Thyroid gland (tissue), 4 donors: ENCODE measurements at regions not wholly inside any gene's neighbourhood (a gene's known extent, or its start where the extent isn't known, plus 50 kb on each side); places are given as distances from the start of the nearest gene placed in this dataset.
"Not testable (repeated sequence)": the region's sequence is repeated elsewhere in the genome, so short reads cannot be mapped to it uniquely, and the experiment has no call there.

Experiments used
- DNase-seq, 2 donors: peaks; one replicate each; pipeline ENCODE4 v3.0.0-alpha.2; 2019
- H3K27ac ChIP-seq, 3 donors: fragments of 200-600 bp; sonication (generic); 1 replicate in 2 of 3; 2 replicates in 1 of 3; pipeline ENCODE4 v1.5.1; 2016 to 2019; ENCODE audit warnings: mild to moderate bottlenecking in 1 of 3, moderate library complexity in 1 of 3
- H3K27me3 ChIP-seq: fragments of 200-600 bp; sonication (generic); one replicate; pipeline ENCODE4 v1.5.1; 2019
- H3K36me3 ChIP-seq, 2 donors: fragments of 200-600 bp; sonication (generic); one replicate each; pipeline ENCODE4 v1.5.1; 2016 to 2019
- H3K4me1 ChIP-seq, 2 donors: fragments of 200-600 bp; sonication (generic); one replicate each; pipeline ENCODE4 v1.5.1; 2017 to 2019
- H3K4me3 ChIP-seq, 3 donors: fragments of 200-600 bp; sonication (generic); replicated peaks in 1 of 3; 1 replicate in 2 of 3; 2 replicates in 1 of 3; pipeline ENCODE4 v1.5.1; 2016; ENCODE audit warnings: mild to moderate bottlenecking in 1 of 3
- H3K9me3 ChIP-seq: fragments of 200-600 bp; sonication (generic); one replicate; pipeline ENCODE4 v1.5.1; 2017
- POLR2A ChIP-seq, 2 donors: fragments of 450-650 bp; IDR thresholded peaks; one replicate each; pipeline ENCODE4 v1.6.1; 2017; ENCODE audit warnings: antibody characterized with exemption in 2 of 2, mild to moderate bottlenecking in 2 of 2, moderate library complexity in 1 of 2
- WGBS, 2 donors: methylation state at CpG; one replicate each; pipeline ENCODE4 v1.1.5; 2017; 5-methylcytosine and 5-hydroxymethylcytosine counted together
- intact Hi-C: fragments of 100-400 bp; cut with DNase I; formaldehyde crosslinking; loops from one replicate; pipeline ENCODE4 v1.15.1; 2023
- TF ChIP-seq, protein P1 (sequence below), 6 experiments: fragments of 200-600 bp in 3 of 6; fragments of 450-650 bp in 3 of 6; sonication (generic) in 3 of 6; IDR thresholded peaks; one replicate each; pipeline ENCODE4 v1.5.1; 2016 to 2019; ENCODE audit warnings: antibody characterized with exemption in 6 of 6, mild to moderate bottlenecking in 2 of 6, inconsistent platforms in 1 of 6, moderate library complexity in 1 of 6

DNA sequence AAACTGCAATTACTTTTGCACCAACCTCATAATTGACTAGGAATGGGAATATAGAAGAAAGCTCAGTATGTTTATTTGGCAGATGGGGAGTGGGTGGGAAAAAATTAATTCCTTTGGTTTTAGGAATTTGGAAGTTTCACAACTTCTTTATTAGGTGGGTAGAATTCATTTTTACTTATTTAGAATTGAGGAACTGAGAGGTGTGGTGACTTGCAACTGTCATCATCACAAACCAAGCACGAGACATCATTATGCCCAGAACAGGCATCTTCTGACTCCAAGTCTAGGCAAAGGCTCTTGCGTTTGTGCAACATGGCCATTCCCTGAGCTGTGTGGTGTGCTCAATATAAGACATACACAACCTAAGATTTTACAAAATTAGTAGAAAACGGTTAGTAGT, 380.0 kb downstream of the ATP23 start:
- H3K27me3 ChIP-seq: no peaks in the 10 kb centered on the region
- no peaks in the 10 kb centered on the region for H3K36me3 ChIP-seq
- intact Hi-C loops: no loop called here
- H3K27ac ChIP-seq: no peak overlapping the region
- H3K4me1 ChIP-seq: no peaks in the 10 kb centered on the region
- H3K4me3 ChIP-seq: no peak overlapping the region
- TF ChIP-seq, protein P1, sequence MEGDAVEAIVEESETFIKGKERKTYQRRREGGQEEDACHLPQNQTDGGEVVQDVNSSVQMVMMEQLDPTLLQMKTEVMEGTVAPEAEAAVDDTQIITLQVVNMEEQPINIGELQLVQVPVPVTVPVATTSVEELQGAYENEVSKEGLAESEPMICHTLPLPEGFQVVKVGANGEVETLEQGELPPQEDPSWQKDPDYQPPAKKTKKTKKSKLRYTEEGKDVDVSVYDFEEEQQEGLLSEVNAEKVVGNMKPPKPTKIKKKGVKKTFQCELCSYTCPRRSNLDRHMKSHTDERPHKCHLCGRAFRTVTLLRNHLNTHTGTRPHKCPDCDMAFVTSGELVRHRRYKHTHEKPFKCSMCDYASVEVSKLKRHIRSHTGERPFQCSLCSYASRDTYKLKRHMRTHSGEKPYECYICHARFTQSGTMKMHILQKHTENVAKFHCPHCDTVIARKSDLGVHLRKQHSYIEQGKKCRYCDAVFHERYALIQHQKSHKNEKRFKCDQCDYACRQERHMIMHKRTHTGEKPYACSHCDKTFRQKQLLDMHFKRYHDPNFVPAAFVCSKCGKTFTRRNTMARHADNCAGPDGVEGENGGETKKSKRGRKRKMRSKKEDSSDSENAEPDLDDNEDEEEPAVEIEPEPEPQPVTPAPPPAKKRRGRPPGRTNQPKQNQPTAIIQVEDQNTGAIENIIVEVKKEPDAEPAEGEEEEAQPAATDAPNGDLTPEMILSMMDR (IDR thresholded peaks at IDR 0.05): no peak
- no peak for TF ChIP-seq POLR2A (IDR thresholded peaks at IDR 0.05)
- no peak for DNase-seq
- 92 to 93% methylated on average over 3 of the region's 3 CpGs for WGBS, 2 donors
- H3K9me3 ChIP-seq: no peaks in the 10 kb centered on the region

DNA sequence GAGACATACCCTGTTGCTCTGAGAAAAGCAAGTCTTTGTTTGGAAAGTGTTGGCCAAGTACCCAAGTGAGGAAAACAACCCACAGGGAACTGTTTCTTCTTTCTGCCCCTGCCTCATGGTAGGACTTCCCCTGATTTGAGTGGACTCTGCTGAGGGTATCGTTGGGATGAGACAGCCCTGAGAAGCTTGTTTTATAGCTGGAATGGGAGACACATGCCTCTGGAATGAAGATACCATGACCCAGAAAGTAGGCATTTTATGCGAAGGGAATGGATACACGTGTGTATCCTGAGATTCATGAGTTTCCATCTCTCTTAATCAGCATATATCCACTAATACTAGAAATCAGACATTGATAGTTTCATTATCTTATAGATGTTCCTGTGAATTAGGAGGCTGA, 382.3 kb downstream of the ATP23 start:
- Histone ChIP-seq H3K36me3 (no peaks in the 10 kb centered on the region), H3K4me3 (no peak overlapping the region), H3K27ac (no peak overlapping the region), H3K27me3 (no peaks in the 10 kb centered on the region), H3K4me1 (no peaks in the 10 kb centered on the region), H3K9me3 (no peaks in the 10 kb centered on the region)
- no peak for DNase-seq
- intact Hi-C loops: no loop called here
- WGBS, 2 donors: 89 to 94% methylated on average over 3 of the region's 3 CpGs
- TF ChIP-seq POLR2A (IDR thresholded peaks at IDR 0.05): no peak
- TF ChIP-seq, protein P1 (IDR thresholded peaks at IDR 0.05): no peak

DNA sequence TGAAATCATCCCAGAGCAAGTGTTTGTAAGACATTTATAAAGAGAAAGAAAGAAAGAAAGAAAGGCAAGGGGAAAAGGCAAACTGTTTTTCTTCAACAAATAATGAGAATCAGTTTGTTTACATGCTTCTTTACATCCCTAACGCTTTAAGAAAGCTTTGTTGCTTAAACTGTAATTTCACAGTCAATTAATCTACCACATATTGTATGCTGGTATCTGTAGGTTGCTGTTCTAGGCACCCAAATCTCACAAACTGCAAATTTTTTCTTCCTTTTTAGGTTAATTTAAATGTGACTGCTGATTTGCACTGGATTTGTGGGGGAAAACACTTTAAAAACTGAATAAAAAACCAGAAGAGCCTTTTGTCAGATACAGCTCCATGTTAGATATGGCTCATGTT, 384.2 kb downstream of the ATP23 start:
- H3K9me3 ChIP-seq: no peaks in the 10 kb centered on the region
- intact Hi-C loops: no loop called here
- no peaks in the 10 kb centered on the region for H3K4me1 ChIP-seq
- no peak for DNase-seq
- H3K27ac ChIP-seq: no peak overlapping the region
- H3K36me3 ChIP-seq: no peaks in the 10 kb centered on the region
- TF ChIP-seq, protein P1 (IDR thresholded peaks at IDR 0.05): no peak
- TF ChIP-seq POLR2A (IDR thresholded peaks at IDR 0.05): no peak
- 63 to 77% methylated on average over 1 of the region's 1 CpG for whole genome bisulfite sequencing, 2 donors
- H3K4me3 ChIP-seq: no peak overlapping the region
- no peaks in the 10 kb centered on the region for H3K27me3 ChIP-seq

DNA sequence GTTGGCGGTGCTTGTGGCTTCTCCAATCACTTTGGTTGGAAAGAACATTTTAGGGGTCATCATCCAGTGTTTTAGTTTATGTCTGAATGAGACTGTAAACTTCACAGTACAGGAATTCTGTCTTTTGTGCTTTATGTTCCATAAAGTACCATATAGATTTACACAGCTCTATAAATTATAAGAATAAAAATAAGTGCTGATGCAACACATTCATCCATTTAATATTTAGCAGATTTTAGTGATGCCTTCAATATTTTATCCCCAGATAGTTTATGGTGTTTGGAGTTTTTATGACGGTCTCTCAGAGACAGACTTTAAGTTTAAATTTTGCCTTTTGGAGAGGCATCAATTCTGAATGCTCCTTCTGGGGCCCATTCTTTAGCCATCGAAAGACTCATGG, 385.2 kb downstream of the ATP23 start:
- Histone ChIP-seq H3K4me3 (no peak overlapping the region), H3K27ac (no peak overlapping the region), H3K4me1 (no peaks in the 10 kb centered on the region), H3K9me3 (no peaks in the 10 kb centered on the region), H3K27me3 (no peaks in the 10 kb centered on the region), H3K36me3 (no peaks in the 10 kb centered on the region)
- no peak for DNase-seq
- no peak for TF ChIP-seq POLR2A (IDR thresholded peaks at IDR 0.05)
- TF ChIP-seq, protein P1 (IDR thresholded peaks at IDR 0.05): no peak
- intact Hi-C loops: no loop called here
- WGBS, 2 donors: 93 to 94% methylated on average over 3 of the region's 3 CpGs

DNA sequence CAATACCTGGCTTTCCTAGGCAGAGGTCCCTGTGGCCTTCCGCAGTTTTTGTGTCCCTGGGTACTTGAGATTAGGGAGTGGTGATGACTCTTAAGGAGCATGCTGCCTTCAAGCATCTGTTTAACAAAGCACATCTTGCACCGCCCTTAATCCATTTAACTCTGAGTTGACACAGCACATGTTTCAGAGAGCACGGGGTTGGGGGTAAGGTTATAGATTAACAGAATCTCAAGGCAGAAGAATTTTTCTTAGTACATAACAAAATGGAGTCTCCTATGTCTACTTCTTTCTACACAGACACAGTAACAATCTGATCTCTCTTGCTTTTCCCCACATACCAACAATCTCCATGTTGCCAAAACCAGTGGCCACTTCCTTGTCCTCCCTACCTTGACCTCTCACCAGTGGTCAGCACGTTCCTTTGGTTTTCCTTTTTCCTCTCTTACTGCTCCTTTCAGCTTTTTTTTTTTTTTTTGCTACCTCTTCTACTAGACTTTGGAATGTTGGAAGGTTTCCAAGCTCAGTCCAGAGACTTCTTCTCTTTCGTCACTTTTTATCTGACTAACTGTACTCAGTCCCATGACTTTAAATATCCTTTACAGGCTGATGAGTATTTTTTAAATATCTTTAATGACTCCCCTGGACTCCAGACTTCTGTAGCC, 395.3 kb downstream of the ATP23 start:
- H3K4me3 ChIP-seq, H3K27me3 ChIP-seq, H3K36me3 ChIP-seq, H3K4me1 ChIP-seq, H3K27ac ChIP-seq, DNase-seq, intact Hi-C loops, H3K9me3 ChIP-seq: not testable (repeated sequence)
- 11 to 36% methylated on average over 2 to 4 of the region's 5 CpGs for WGBS, 2 donors

DNA sequence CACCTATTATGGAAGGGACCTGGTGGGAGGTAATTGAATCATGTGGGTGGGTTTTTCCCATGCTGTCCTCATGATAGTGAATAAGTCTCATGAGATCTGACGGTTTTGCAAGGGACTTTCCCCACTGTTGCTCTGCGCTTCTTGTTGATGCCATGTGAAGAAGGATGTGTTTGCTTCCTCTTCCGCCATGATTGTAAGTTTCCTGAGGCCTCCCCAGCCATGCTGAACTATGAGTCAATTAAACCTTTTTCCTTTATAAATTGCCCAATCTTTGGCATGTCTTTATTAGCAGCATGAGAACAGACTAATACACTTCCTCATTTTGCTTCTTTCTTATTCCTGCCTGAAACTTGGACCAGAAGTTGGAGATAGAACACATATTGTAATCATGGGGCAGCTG, 396.2 kb downstream of the ATP23 start:
- H3K27me3 ChIP-seq, H3K4me1 ChIP-seq, DNase-seq, H3K4me3 ChIP-seq, H3K36me3 ChIP-seq, H3K27ac ChIP-seq, H3K9me3 ChIP-seq, intact Hi-C loops: not testable (repeated sequence)
- 89 to 99% methylated on average over 3 of the region's 3 CpGs for WGBS, 2 donors
